Peyer's patch (tissue), 4 donors: ENCODE measurements at regions not wholly inside any gene's neighbourhood (a gene's known extent, or its start where the extent isn't known, plus 50 kb on each side); places are given as distances from the start of the nearest gene placed in this dataset.

Experiments used
- CTCF ChIP-seq, 6 experiments: fragments of 450-650 bp in 4 of 6; fragments of 200-600 bp in 2 of 6; sonication (generic) in 1 of 6; IDR thresholded peaks; one replicate each; pipeline ENCODE4 v1.5.1; 2017 to 2019; ENCODE audit warnings: antibody characterized with exemption in 6 of 6, mild to moderate bottlenecking in 3 of 6, moderate library complexity in 1 of 6
- POLR2A ChIP-seq, 2 donors: fragments of 450-650 bp; IDR thresholded peaks; one replicate each; pipeline ENCODE4 v1.5.1; 2017; ENCODE audit warnings: antibody characterized with exemption in 2 of 2, mild to moderate bottlenecking in 2 of 2, moderate library complexity in 2 of 2

DNA sequence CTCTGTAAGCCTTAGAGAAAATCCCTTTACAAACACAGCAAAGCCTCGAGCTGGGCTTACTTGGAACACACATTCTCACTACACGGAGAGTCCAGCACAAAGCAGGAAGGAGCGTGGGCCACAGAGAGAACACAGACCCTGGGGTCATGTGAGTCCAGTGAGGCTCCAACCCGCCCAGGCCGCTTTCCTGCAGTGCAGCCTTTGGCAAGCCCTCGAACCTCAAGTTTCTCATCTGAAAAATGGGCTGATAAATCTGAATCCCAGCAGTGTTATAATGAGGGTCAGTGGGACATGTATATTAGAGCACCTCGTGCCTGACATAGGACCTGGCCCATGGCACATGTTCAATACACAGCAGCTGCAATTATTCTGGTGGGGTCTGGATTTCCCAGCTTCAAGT lies 305.5 kb upstream of the SULF2 start:
- TF ChIP-seq CTCF (IDR thresholded peaks at IDR 0.05) (no peak), POLR2A (IDR thresholded peaks at IDR 0.05) (no peak)
